AG04449 (cell line): ENCODE measurements at regions not wholly inside any gene's neighbourhood (a gene's known extent, or its start where the extent isn't known, plus 50 kb on each side); places are given as distances from the start of the nearest gene placed in this dataset.

ENCODE experiments used
- CTCF ChIA-PET: fragments of 350-600 bp; formaldehyde crosslinking; extraction: SDS; loops from one replicate; lab custom pipeline; 2021; ENCODE audit warnings: antibody characterized with exemption; lab: Yijun Ruan, JAX
- POLR2A ChIA-PET: fragments of 400-600, 350-600 bp; formaldehyde crosslinking; extraction: SDS; loops from one replicate; lab custom pipeline; 2020; ENCODE audit warnings: antibody characterized with exemption, inconsistent platforms; lab: Yijun Ruan, JAX
- DNase-seq: peaks from one replicate; pipeline ENCODE4 v3.0.0-alpha.2; 2010; ENCODE audit warnings: low read depth, low spot score
- H3K4me3 ChIP-seq: 2 replicates; pipeline ENCODE4 v1.5.1; 2011; ENCODE audit warnings: low read depth, mild to moderate bottlenecking, control low read depth, low read length
- CTCF ChIP-seq: IDR thresholded peaks from one replicate; pipeline ENCODE4 v1.5.1; 2011; ENCODE audit warnings: mild to moderate bottlenecking, moderate library complexity, low read length, control low read depth, inconsistent platforms; ENCODE audit not compliant: insufficient read depth; ENCODE audit errors: missing control alignments

GRCh38 chr16:64532691-64533090 lies 589.2 kb downstream of the CDH11 start:
- no peak for TF ChIP-seq CTCF
- ChIA-PET POLR2A (no interaction called here), CTCF (no interaction called here)
- DNase-seq = no peak
- no peak overlapping the region for H3K4me3 ChIP-seq

- no peak overlapping the region for H3K4me3 ChIP-seq
- DNase-seq = no peak
- ChIA-PET POLR2A (no interaction called here), CTCF (no interaction called here)
- no peak for TF ChIP-seq CTCF
Observed at GRCh38 chr16:64532117-64532516, 589.7 kb downstream of the CDH11 start.

GRCh38 chr16:64531401-64531800 lies 590.5 kb downstream of the CDH11 start:
- no peak for DNase-seq
- CTCF ChIA-PET = no interaction called here
- POLR2A ChIA-PET = no interaction called here
- no peak overlapping the region for H3K4me3 ChIP-seq
- TF ChIP-seq CTCF = no peak

GRCh38 chr16:64522548-64522947 lies 599.3 kb downstream of the CDH11 start:
- no peak for TF ChIP-seq CTCF
- CTCF ChIA-PET = no interaction called here
- no peak for DNase-seq
- POLR2A ChIA-PET = no interaction called here
- H3K4me3 ChIP-seq = no peak overlapping the region

- H3K4me3 ChIP-seq = no peak overlapping the region
- POLR2A ChIA-PET = no interaction called here
- TF ChIP-seq CTCF = no peak
- CTCF ChIA-PET = no interaction called here
- no peak for DNase-seq
Observed at GRCh38 chr16:64513871-64514270, 608.0 kb downstream of the CDH11 start.

GRCh38 chr16:64507240-64508024 lies 614.4 kb downstream of the CDH11 start:
- CTCF ChIA-PET = no interaction called here
- no peak overlapping the region for H3K4me3 ChIP-seq
- no peak for TF ChIP-seq CTCF
- no peak for DNase-seq
- POLR2A ChIA-PET = no interaction called here
